GM18505 (cell line): ENCODE measurements at regions not wholly inside any gene's neighbourhood (a gene's known extent, or its start where the extent isn't known, plus 50 kb on each side); places are given as distances from the start of the nearest gene placed in this dataset.
"Not testable (repeated sequence)": the region's sequence is repeated elsewhere in the genome, so short reads cannot be mapped to it uniquely, and the experiment has no call there.

Source experiments
- ATAC-seq: cut with Tn5 transposase; IDR thresholded peaks from one replicate; pipeline ENCODE4 v1.9.1; 2021; ENCODE audit not compliant: unreplicated experiment
- POLR2A ChIP-seq: IDR thresholded peaks from 4 replicates; pipeline ENCODE4 v1.6.1; 2011; ENCODE audit warnings: borderline replicate concordance; ENCODE audit not compliant: insufficient read depth, insufficient read length; ENCODE audit errors: extremely low read depth

- TF ChIP-seq POLR2A = no peak
- ATAC-seq = no peak
Measured at GRCh38 chr3:90145094-90145860, 1037.9 kb downstream of the EPHA3 start.

DNA sequence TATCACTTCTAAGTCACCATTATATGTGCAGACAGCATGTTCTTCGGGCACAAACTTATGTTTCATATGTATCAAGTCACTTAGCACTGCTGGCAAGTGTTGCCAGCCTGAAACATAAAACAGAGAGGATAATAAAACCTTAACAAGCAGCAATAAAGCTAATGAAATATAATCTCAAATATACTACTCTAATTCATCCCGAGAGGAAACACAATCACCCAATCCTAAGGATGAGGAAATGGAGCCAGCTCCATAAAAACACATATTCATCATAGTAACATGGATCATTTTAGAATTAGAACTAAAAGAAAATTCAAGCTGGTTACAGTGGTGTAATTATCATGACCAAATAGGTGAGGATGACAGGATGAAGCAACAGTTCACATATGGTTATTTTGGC, 1072.7 kb downstream of the EPHA3 start:
- no peak for ATAC-seq
- TF ChIP-seq POLR2A = no peak

DNA sequence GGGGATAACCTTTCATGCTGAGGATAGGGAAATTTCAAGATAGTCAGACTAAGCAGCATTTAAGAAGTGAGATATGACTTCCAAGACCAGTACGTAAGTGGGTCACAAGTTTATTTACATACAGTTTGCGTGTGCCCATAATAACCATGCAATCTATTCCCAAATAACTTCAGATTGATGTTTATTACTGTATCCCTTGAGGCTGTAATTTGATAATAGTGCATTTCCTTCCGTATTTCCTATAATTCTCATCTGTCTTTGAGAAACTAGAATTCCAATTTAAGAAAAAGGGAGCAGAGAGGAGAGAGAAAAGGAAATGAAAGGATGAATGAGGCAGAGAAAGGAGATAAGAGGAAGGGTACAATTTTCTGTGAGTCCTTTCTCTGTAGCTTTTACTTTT, 1073.1 kb downstream of the EPHA3 start:
- no peak for ATAC-seq
- no peak for TF ChIP-seq POLR2A

DNA sequence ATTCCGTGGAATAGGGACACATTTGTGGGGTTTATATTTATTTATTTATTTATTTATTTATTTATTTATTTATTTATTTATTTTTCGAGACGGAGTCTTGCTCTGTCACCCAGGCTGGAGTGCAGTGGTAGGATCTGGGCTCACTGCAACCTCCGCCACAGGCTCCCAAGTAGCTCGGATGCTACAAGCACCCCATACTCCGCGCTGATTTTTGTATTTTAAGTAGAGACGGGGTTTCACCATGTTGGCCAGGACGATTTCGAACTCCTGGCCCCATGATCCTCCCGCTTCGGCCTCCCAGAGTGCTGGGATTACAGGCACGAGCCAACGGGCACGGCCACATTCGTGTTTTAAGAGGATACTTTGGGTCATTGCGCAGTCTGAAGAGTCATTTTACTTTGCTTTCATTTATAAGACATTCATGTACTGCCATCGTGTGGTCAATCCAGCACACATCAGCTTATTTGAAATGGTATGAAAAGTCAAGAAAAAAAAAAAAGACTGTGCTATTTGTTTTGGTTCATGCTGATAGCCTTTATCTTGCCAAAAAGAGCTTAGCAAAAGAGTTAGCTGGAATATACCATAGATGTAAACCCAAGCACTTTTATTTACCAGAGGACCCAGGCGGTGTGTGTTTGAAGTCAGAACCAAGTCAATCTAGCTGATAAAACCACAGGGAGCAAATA, 1075.0 kb downstream of the EPHA3 start:
- peak; percentile 92 for ATAC-seq

DNA sequence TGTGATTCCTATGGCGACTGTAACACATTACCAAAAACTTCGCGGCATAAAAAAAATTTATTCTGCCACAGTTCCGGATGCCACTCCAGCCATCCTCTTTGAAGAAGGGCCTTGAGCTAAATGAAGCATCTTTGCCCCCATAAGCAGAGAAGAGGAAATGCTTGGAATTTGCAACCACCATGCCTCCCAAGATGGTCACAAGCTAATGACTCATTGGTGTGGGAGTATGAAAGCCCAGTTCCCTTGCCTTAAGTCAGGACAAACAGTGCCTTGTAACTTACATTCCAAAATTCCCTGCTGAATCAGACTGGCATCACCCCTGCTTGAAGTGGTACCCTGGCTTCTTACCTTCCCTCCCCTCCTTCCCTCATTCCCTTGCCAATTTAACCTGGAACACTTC, 1077.4 kb downstream of the EPHA3 start:
- TF ChIP-seq POLR2A = no peak
- ATAC-seq = no peak

GRCh38 chr3:90197383-90197782, 1090.0 kb downstream of the EPHA3 start:
- ATAC-seq = not testable (repeated sequence)

GRCh38 chr3:90202931-90203330, 1095.5 kb downstream of the EPHA3 start:
- not testable (repeated sequence) for ATAC-seq

DNA sequence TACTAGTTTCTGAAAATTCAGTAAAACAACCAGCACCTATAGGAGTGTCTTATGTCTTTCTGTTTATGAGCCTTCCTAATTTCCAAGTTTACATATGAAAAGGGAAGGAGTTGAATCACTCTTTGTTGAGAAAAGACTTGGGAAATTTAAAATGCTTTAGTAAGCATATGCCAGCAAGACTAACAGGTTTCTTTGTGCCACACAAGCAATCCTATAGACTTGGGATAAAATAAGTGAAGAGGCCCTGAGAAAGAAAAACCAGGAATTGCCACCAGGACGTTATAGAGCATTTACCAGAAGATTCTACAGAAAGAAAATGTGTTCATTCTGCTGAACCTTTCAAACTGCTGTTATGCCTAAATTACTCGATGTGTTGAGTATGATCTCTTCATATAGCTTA, 1099.1 kb downstream of the EPHA3 start:
- ATAC-seq = not testable (repeated sequence)

DNA sequence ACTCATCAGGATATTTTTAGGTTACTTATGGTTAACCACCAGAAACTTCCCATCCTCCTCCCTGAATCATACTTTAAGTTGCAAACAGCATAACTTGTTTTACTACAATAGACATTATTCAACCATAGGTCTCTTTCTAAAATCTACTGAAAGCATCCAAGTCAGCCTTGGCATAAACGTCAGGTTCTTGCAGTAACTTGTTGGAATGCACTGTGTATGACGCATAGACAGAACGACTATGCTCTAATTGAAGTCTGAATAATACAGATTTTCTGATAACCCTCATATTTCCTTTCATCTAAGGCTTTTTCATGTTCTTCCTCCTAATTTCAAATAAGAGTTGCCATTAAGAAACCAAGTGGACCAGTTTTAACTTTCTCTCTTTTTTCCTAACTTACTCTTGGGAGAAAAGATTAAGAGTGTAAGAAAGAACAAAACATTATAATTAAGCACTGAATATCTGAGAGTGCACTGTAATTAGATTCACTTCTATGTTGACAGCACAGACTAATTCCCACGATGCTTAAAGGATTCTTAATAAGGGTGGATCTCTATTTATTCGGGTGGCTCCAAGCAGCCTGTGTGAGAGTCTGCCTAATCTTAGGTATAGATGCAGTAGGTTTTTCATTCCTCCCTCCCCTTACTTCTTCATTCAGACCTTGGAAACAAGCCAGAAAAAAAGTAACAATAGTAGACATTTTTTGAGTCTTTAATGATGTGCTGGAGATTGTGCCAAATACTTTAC, 1100.1 kb downstream of the EPHA3 start:
- not testable (repeated sequence) for ATAC-seq

DNA sequence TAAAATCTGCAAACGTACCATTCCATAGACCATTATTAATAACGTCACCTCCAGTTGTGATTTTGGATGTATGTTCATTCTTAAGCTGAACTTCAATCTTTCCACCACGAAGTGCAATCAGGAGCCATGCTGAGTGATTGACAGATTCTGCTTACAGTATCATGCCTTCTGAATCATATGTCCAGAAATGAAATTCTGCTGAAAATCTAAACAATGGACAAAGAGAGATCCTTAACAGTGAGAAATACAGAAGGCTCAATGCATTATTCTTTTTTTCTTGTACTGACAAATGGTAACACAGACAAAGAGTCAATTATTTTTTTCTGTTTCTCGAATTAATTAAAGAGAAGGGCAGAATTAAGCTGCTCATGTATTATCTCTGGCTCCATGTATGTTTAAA, 1114.5 kb downstream of the EPHA3 start:
- TF ChIP-seq POLR2A = no peak
- ATAC-seq = no peak

GRCh38 chr3:90241481-90241880, 1134.1 kb downstream of the EPHA3 start:
- no peak for ATAC-seq
- TF ChIP-seq POLR2A = no peak

DNA sequence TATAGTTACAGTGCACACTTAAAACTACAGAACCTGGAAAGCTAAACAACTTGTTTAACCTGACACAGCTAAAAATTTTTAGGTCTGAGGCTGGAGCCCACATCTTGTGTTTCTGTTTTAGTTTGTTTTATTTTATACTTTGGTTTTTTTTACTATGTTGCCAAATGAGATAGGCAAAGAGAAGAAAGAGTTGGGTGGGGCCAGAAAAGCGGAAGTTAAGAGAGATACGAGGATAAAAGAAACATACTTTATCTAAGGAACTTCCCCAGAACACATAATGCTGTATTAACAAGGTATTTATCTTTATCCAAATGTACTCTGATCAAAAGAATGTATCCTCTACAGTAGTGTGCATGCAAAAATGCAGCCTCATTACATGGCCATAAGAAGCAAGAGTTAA, 1145.7 kb downstream of the EPHA3 start:
- TF ChIP-seq POLR2A = no peak
- no peak for ATAC-seq

DNA sequence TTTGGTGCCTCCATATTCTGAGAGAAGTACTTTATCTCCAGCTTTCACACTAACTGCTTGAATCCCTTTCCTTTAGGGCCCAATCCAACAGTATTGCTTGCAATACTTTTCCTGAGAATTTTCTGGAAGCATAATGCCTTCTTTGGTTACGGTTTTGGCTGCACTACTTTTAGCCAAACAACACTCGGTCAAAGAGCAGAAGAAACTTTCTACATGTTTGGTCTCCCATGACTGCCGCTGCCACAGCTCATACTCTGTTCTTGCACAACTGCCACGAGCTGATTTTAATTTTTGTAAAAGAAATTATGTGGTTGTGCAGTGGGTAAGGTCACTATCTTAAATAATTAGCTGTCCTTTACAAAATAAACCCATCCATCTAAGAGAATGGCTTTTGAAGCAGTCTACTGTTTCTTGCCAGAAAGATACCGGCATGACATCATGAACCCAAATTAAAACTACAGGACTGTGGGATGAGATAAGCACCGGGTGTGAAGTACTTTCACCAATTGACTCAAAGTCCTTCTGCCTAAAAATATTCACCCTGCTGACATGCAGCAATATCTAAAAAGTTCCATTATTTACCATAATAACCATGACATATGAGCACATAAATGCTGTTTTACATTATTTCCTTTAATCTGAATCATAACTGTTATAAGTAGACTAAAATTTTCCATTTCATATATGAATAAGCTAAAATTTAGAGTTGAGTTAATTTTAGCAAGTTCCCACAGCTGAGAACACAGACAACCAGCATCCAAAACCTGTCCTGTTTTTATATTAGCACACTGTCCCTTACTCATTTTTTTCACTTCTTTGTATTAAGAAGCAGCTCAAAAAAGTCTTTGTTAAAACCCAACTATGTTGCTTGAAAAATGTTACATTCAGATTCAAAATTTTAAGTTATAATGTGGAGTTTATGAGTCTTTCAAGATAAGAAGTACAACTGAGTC, 1154.3 kb downstream of the EPHA3 start:
- no peak for TF ChIP-seq POLR2A
- ATAC-seq = no peak
